ENCODE measurements at regions not wholly inside any gene's neighbourhood (a gene's known extent, or its start where the extent isn't known, plus 50 kb on each side); places are given as distances from the start of the nearest gene placed in this dataset.

- no peaks in the 10 kb centered on the region for H3K9me3 ChIP-seq (ENCODE audit: control insufficient read depth, low read length)
- peak overlapping the region in 1 of 2 experiments; percentile 48 for H3K18ac ChIP-seq (ENCODE audit: low read depth in 1 of 2, low read length in 2 of 2)
- H3K4me2 ChIP-seq (ENCODE audit: low read length, poor library complexity, severe bottlenecking) = no peak overlapping the region
- no peaks in the 10 kb centered on the region for H3K79me1 ChIP-seq (replicated peaks; ENCODE audit: low read length, poor library complexity, severe bottlenecking)
- no peak overlapping the region for H2BK15ac ChIP-seq (ENCODE audit: low read depth, poor library complexity, severe bottlenecking)
- H2BK120ac ChIP-seq (ENCODE audit: low read depth, low read length) = no peak overlapping the region
- H3K4me1 ChIP-seq (ENCODE audit: control insufficient read depth, insufficient read depth, low read depth, low read length) = no peaks in the 10 kb centered on the region
- no peak overlapping the region for H2BK12ac ChIP-seq (ENCODE audit: low read length in 2 of 2)
- no peak overlapping the region for H3K4me3 ChIP-seq (ENCODE audit: insufficient read depth in 1 of 2, low read depth in 1 of 2, low read length in 2 of 2)
- H2BK5ac ChIP-seq (ENCODE audit: low read depth, low read length, poor library complexity, severe bottlenecking) = no peak overlapping the region
- no peaks in the 10 kb centered on the region for H3K36me3 ChIP-seq (ENCODE audit: control insufficient read depth in 1 of 2, insufficient read depth in 2 of 2, low read depth in 1 of 2, low read length in 2 of 2)
- 72% methylated on average over 1 of the region's 2 CpGs for WGBS
- H3K14ac ChIP-seq (ENCODE audit: low read length in 2 of 2) = no peak overlapping the region
- no peak overlapping the region for H3K27ac ChIP-seq (ENCODE audit: low read length, poor library complexity, severe bottlenecking)
- H2AK5ac ChIP-seq (ENCODE audit: low read length, severe bottlenecking) = no peak overlapping the region
- no peak overlapping the region for H3K9ac ChIP-seq (ENCODE audit: low read length)
- DNase-seq = peak; percentile 45
- H4K91ac ChIP-seq (ENCODE audit: low read length) = no peak overlapping the region
- no peak overlapping the region for H3K23ac ChIP-seq (ENCODE audit: low read length in 2 of 2)
- peak overlapping the region; percentile 69 for H2AFZ ChIP-seq (ENCODE audit: low read depth, low read length)
- H3K27me3 ChIP-seq (ENCODE audit: control insufficient read depth in 1 of 2, insufficient read depth in 1 of 2, low read length in 2 of 2) = no peaks in the 10 kb centered on the region
- H3K4ac ChIP-seq (ENCODE audit: low read depth in 1 of 2, low read length in 2 of 2) = no peak overlapping the region
- H4K8ac ChIP-seq (ENCODE audit: low read length) = no peak overlapping the region
Measured at GRCh38 chr2:226308986-226309385, 490.6 kb downstream of the IRS1 start.

DNA sequence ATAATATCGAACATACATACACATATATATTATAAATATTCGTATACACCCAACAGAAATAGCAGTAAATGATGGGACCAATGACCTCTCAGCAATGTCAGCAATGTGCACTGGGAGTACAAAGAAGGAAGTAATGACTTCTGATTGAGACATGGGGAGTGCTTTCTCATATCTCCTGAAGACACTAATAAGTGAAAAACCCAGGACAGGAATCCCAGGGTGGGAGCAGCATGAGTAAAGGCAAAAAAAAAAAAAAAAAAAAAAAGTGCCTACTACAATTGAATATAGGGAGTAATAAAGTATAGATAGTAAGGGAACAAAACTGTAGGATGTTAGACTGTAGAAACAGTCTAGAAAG is 491.3 kb downstream of the IRS1 start:
- H3K36me3 ChIP-seq (ENCODE audit: control insufficient read depth in 1 of 2, insufficient read depth in 2 of 2, low read depth in 1 of 2, low read length in 2 of 2) = no peaks in the 10 kb centered on the region
- DNase-seq = no peak
- no peak overlapping the region for H2BK15ac ChIP-seq (ENCODE audit: low read depth, poor library complexity, severe bottlenecking)
- H4K91ac ChIP-seq (ENCODE audit: low read length) = no peak overlapping the region
- no peaks in the 10 kb centered on the region for H3K27me3 ChIP-seq (ENCODE audit: control insufficient read depth in 1 of 2, insufficient read depth in 1 of 2, low read length in 2 of 2)
- H2BK120ac ChIP-seq (ENCODE audit: low read depth, low read length) = no peak overlapping the region
- H3K4me1 ChIP-seq (ENCODE audit: control insufficient read depth, insufficient read depth, low read depth, low read length) = no peaks in the 10 kb centered on the region
- no peak overlapping the region for H3K14ac ChIP-seq (ENCODE audit: low read length in 2 of 2)
- WGBS = no CpG with 5 or more reads among the region's 2 CpGs
- no peaks in the 10 kb centered on the region for H3K9me3 ChIP-seq (ENCODE audit: control insufficient read depth, low read length)
- no peak overlapping the region for H3K4ac ChIP-seq (ENCODE audit: low read depth in 1 of 2, low read length in 2 of 2)
- no peak overlapping the region for H2AK5ac ChIP-seq (ENCODE audit: low read length, severe bottlenecking)
- H2BK12ac ChIP-seq (ENCODE audit: low read length in 2 of 2) = no peak overlapping the region
- H3K18ac ChIP-seq (ENCODE audit: low read depth in 1 of 2, low read length in 2 of 2) = no peak overlapping the region
- no peak overlapping the region for H3K9ac ChIP-seq (ENCODE audit: low read length)
- H2AFZ ChIP-seq (ENCODE audit: low read depth, low read length) = no peak overlapping the region
- H3K4me2 ChIP-seq (ENCODE audit: low read length, poor library complexity, severe bottlenecking) = no peak overlapping the region
- H2BK5ac ChIP-seq (ENCODE audit: low read depth, low read length, poor library complexity, severe bottlenecking) = no peak overlapping the region
- no peaks in the 10 kb centered on the region for H3K79me1 ChIP-seq (replicated peaks; ENCODE audit: low read length, poor library complexity, severe bottlenecking)
- no peak overlapping the region for H3K27ac ChIP-seq (ENCODE audit: low read length, poor library complexity, severe bottlenecking)
- no peak overlapping the region for H3K23ac ChIP-seq (ENCODE audit: low read length in 2 of 2)
- no peak overlapping the region for H4K8ac ChIP-seq (ENCODE audit: low read length)
- H3K4me3 ChIP-seq (ENCODE audit: insufficient read depth in 1 of 2, low read depth in 1 of 2, low read length in 2 of 2) = no peak overlapping the region

- no peak overlapping the region for H4K91ac ChIP-seq (ENCODE audit: low read length)
- no peak overlapping the region for H3K23ac ChIP-seq (ENCODE audit: low read length in 2 of 2)
- H3K4me2 ChIP-seq (ENCODE audit: low read length, poor library complexity, severe bottlenecking) = no peak overlapping the region
- no peak overlapping the region for H2BK120ac ChIP-seq (ENCODE audit: low read depth, low read length)
- no peak overlapping the region for H2AK5ac ChIP-seq (ENCODE audit: low read length, severe bottlenecking)
- no peak overlapping the region for H3K18ac ChIP-seq (ENCODE audit: low read depth in 1 of 2, low read length in 2 of 2)
- H3K79me1 ChIP-seq (replicated peaks; ENCODE audit: low read length, poor library complexity, severe bottlenecking) = no peaks in the 10 kb centered on the region
- no peaks in the 10 kb centered on the region for H3K4me1 ChIP-seq (ENCODE audit: control insufficient read depth, insufficient read depth, low read depth, low read length)
- no peak overlapping the region for H3K9ac ChIP-seq (ENCODE audit: low read length)
- H3K9me3 ChIP-seq (ENCODE audit: control insufficient read depth, low read length) = no peaks in the 10 kb centered on the region
- DNase-seq = no peak
- H2BK15ac ChIP-seq (ENCODE audit: low read depth, poor library complexity, severe bottlenecking) = no peak overlapping the region
- H2BK5ac ChIP-seq (ENCODE audit: low read depth, low read length, poor library complexity, severe bottlenecking) = no peak overlapping the region
- H3K14ac ChIP-seq (ENCODE audit: low read length in 2 of 2) = no peak overlapping the region
- H2AFZ ChIP-seq (ENCODE audit: low read depth, low read length) = no peak overlapping the region
- no peak overlapping the region for H2BK12ac ChIP-seq (ENCODE audit: low read length in 2 of 2)
- H3K27ac ChIP-seq (ENCODE audit: low read length, poor library complexity, severe bottlenecking) = no peak overlapping the region
- H3K4me3 ChIP-seq (ENCODE audit: insufficient read depth in 1 of 2, low read depth in 1 of 2, low read length in 2 of 2) = no peak overlapping the region
- H3K4ac ChIP-seq (ENCODE audit: low read depth in 1 of 2, low read length in 2 of 2) = no peak overlapping the region
- H4K8ac ChIP-seq (ENCODE audit: low read length) = no peak overlapping the region
- WGBS = 80% methylated on average over 2 of the region's 4 CpGs
- no peaks in the 10 kb centered on the region for H3K27me3 ChIP-seq (ENCODE audit: control insufficient read depth in 1 of 2, insufficient read depth in 1 of 2, low read length in 2 of 2)
- H3K36me3 ChIP-seq (ENCODE audit: control insufficient read depth in 1 of 2, insufficient read depth in 2 of 2, low read depth in 1 of 2, low read length in 2 of 2) = no peaks in the 10 kb centered on the region
Measured at GRCh38 chr2:226307487-226308322, 491.9 kb downstream of the IRS1 start.

DNA sequence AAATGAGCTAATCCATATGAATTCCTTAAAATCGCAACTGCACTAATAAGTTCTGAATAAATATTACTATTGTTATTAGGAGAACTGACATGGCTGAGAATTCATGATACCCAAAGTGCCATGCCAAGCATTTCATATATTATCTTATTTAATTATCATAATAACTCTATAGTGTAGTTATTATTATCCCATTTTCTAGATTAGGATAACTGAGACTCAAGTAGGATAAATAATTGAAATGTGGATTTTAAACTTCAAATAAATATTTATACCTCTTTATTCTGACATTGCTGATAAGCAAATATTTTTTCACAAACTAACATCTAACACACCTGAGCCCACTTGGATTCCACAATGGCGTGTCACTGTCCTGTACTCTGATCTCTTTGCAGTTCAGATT is 492.7 kb downstream of the IRS1 start:
- H3K18ac ChIP-seq (ENCODE audit: low read depth in 1 of 2, low read length in 2 of 2) = no peak overlapping the region
- no peak overlapping the region for H2AFZ ChIP-seq (ENCODE audit: low read depth, low read length)
- H3K14ac ChIP-seq (ENCODE audit: low read length in 2 of 2) = no peak overlapping the region
- no peaks in the 10 kb centered on the region for H3K9me3 ChIP-seq (ENCODE audit: control insufficient read depth, low read length)
- H2BK120ac ChIP-seq (ENCODE audit: low read depth, low read length) = no peak overlapping the region
- no peaks in the 10 kb centered on the region for H3K36me3 ChIP-seq (ENCODE audit: control insufficient read depth in 1 of 2, insufficient read depth in 2 of 2, low read depth in 1 of 2, low read length in 2 of 2)
- no peaks in the 10 kb centered on the region for H3K4me1 ChIP-seq (ENCODE audit: control insufficient read depth, insufficient read depth, low read depth, low read length)
- no peak overlapping the region for H2AK5ac ChIP-seq (ENCODE audit: low read length, severe bottlenecking)
- no peaks in the 10 kb centered on the region for H3K79me1 ChIP-seq (replicated peaks; ENCODE audit: low read length, poor library complexity, severe bottlenecking)
- no peak overlapping the region for H2BK12ac ChIP-seq (ENCODE audit: low read length in 2 of 2)
- no peak overlapping the region for H3K23ac ChIP-seq (ENCODE audit: low read length in 2 of 2)
- DNase-seq = no peak
- 100% methylated on average over 1 of the region's 2 CpGs for WGBS
- no peak overlapping the region for H3K9ac ChIP-seq (ENCODE audit: low read length)
- no peak overlapping the region for H4K8ac ChIP-seq (ENCODE audit: low read length)
- no peak overlapping the region for H3K4ac ChIP-seq (ENCODE audit: low read depth in 1 of 2, low read length in 2 of 2)
- H2BK5ac ChIP-seq (ENCODE audit: low read depth, low read length, poor library complexity, severe bottlenecking) = no peak overlapping the region
- H4K91ac ChIP-seq (ENCODE audit: low read length) = no peak overlapping the region
- no peak overlapping the region for H3K4me3 ChIP-seq (ENCODE audit: insufficient read depth in 1 of 2, low read depth in 1 of 2, low read length in 2 of 2)
- H3K27me3 ChIP-seq (ENCODE audit: control insufficient read depth in 1 of 2, insufficient read depth in 1 of 2, low read length in 2 of 2) = no peaks in the 10 kb centered on the region
- no peak overlapping the region for H2BK15ac ChIP-seq (ENCODE audit: low read depth, poor library complexity, severe bottlenecking)
- no peak overlapping the region for H3K4me2 ChIP-seq (ENCODE audit: low read length, poor library complexity, severe bottlenecking)
- H3K27ac ChIP-seq (ENCODE audit: low read length, poor library complexity, severe bottlenecking) = no peak overlapping the region

Data from mesenchymal stem cell (in vitro differentiated cells and primary cell).